ENCODE measurements at regions not wholly inside any gene's neighbourhood (a gene's known extent, or its start where the extent isn't known, plus 50 kb on each side); places are given as distances from the start of the nearest gene placed in this dataset.

DNA sequence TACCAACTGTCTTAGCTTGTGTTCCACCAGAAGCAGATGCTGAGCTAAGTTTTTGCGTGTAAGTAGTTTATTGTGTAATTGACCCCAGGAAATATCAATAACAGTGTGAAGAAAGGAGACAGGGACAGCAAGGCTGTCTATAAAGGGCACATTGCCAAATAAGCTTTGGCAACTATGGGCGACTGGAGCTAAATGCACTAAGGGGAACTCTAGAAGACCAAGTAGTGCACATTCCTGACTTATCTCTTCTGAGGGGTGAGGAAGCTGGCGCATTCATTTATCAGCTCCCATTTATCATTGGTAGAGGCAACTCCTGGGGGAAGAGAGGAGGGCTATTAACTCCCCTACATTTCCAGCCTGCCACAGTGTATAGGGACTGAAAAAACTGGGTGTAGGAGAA is 135.0 kb downstream of the DLEU7 start:
- TF ChIP-seq, protein P1, sequence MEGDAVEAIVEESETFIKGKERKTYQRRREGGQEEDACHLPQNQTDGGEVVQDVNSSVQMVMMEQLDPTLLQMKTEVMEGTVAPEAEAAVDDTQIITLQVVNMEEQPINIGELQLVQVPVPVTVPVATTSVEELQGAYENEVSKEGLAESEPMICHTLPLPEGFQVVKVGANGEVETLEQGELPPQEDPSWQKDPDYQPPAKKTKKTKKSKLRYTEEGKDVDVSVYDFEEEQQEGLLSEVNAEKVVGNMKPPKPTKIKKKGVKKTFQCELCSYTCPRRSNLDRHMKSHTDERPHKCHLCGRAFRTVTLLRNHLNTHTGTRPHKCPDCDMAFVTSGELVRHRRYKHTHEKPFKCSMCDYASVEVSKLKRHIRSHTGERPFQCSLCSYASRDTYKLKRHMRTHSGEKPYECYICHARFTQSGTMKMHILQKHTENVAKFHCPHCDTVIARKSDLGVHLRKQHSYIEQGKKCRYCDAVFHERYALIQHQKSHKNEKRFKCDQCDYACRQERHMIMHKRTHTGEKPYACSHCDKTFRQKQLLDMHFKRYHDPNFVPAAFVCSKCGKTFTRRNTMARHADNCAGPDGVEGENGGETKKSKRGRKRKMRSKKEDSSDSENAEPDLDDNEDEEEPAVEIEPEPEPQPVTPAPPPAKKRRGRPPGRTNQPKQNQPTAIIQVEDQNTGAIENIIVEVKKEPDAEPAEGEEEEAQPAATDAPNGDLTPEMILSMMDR (IDR thresholded peaks at IDR 0.05; ENCODE audit: low read depth, low read length) = no peak
- TF ChIP-seq POLR2A (IDR thresholded peaks at IDR 0.05; ENCODE audit: extremely low read depth, insufficient read length) (no peak), MYC (IDR thresholded peaks at IDR 0.05; ENCODE audit: low read depth, low read length) (no peak)
- TF ChIP-seq, protein P2, sequence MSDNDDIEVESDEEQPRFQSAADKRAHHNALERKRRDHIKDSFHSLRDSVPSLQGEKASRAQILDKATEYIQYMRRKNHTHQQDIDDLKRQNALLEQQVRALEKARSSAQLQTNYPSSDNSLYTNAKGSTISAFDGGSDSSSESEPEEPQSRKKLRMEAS (IDR thresholded peaks at IDR 0.05; ENCODE audit: low read depth, low read length) = no peak
